Activated naive CD4-positive, alpha-beta T cell treated with anti-CD3 and anti-CD28 coated beads, Interleukin-2, amount 10 ng/mL, durations not matched to agents 7 days and 5 days (primary cell): ENCODE measurements at regions not wholly inside any gene's neighbourhood (a gene's known extent, or its start where the extent isn't known, plus 50 kb on each side); places are given as distances from the start of the nearest gene placed in this dataset.

Source experiments
- CTCF ChIA-PET: fragments of 350-600 bp; sonication (Branson Sonifier 250); formaldehyde crosslinking; loops from one replicate; lab custom pipeline; 2021; ENCODE audit warnings: antibody characterized with exemption; lab: Charles Lee
- DNase-seq: peaks from one replicate; pipeline ENCODE4 v3.0.0-alpha.2; 2020
- H3K27ac Mint-ChIP-seq: one replicate; pipeline ENCODE4 v1.8.0; 2021; ENCODE audit warnings: mild to moderate bottlenecking, moderate library complexity, mixed read lengths
- H3K27me3 Mint-ChIP-seq: one replicate; pipeline ENCODE4 v1.8.0; 2021; ENCODE audit warnings: mild to moderate bottlenecking, mixed read lengths
- H3K36me3 Mint-ChIP-seq: one replicate; pipeline ENCODE4 v1.8.0; 2021; ENCODE audit warnings: mixed read lengths
- H3K4me1 Mint-ChIP-seq: one replicate; pipeline ENCODE4 v1.8.0; 2021; ENCODE audit warnings: mixed read lengths
- H3K4me3 Mint-ChIP-seq: one replicate; pipeline ENCODE4 v1.8.0; 2021; ENCODE audit warnings: mild to moderate bottlenecking, moderate library complexity, mixed read lengths
- H3K9me3 Mint-ChIP-seq: one replicate; pipeline ENCODE4 v1.8.0; 2021; ENCODE audit warnings: mixed read lengths

GRCh38 chr5:115402822-115403577, 106.5 kb upstream of the CCDC112 start:
- Mint-ChIP-seq H3K27me3 (peaks cover 9% of the 10 kb centered on the region), H3K4me3 (no peak overlapping the region), H3K9me3 (no peaks in the 10 kb centered on the region), H3K4me1 (no peaks in the 10 kb centered on the region), H3K36me3 (no peaks in the 10 kb centered on the region), H3K27ac (no peak overlapping the region)
- no peak for DNase-seq
- CTCF ChIA-PET, result no interaction called here

GRCh38 chr5:115402092-115402491, 105.6 kb upstream of the CCDC112 start:
- H3K4me1 Mint-ChIP-seq, result no peaks in the 10 kb centered on the region
- no peaks in the 10 kb centered on the region for H3K36me3 Mint-ChIP-seq
- no peaks in the 10 kb centered on the region for H3K9me3 Mint-ChIP-seq
- no peak overlapping the region for H3K4me3 Mint-ChIP-seq
- no peak for DNase-seq
- CTCF ChIA-PET, result no interaction called here
- peaks cover 4% of the 10 kb centered on the region for H3K27me3 Mint-ChIP-seq
- H3K27ac Mint-ChIP-seq, result no peak overlapping the region

GRCh38 chr5:115398719-115399118, 102.3 kb upstream of the CCDC112 start:
- H3K4me3 Mint-ChIP-seq, result no peak overlapping the region
- H3K4me1 Mint-ChIP-seq, result no peaks in the 10 kb centered on the region
- H3K27me3 Mint-ChIP-seq, result peaks cover under 1% of the 10 kb centered on the region
- H3K27ac Mint-ChIP-seq, result no peak overlapping the region
- no peak for DNase-seq
- CTCF ChIA-PET, result no interaction called here
- no peaks in the 10 kb centered on the region for H3K36me3 Mint-ChIP-seq
- no peaks in the 10 kb centered on the region for H3K9me3 Mint-ChIP-seq

- no peak for DNase-seq
- CTCF ChIA-PET, result no interaction called here
- Mint-ChIP-seq H3K9me3 (no peaks in the 10 kb centered on the region), H3K36me3 (no peaks in the 10 kb centered on the region), H3K4me1 (no peaks in the 10 kb centered on the region), H3K27me3 (peaks cover 5% of the 10 kb centered on the region), H3K27ac (no peak overlapping the region), H3K4me3 (no peak overlapping the region)
Measured at GRCh38 chr5:115396688-115397087, 100.2 kb upstream of the CCDC112 start.

GRCh38 chr5:115396081-115396480, 99.6 kb upstream of the CCDC112 start:
- no peaks in the 10 kb centered on the region for H3K9me3 Mint-ChIP-seq
- no peak for DNase-seq
- CTCF ChIA-PET, result no interaction called here
- H3K4me1 Mint-ChIP-seq, result no peaks in the 10 kb centered on the region
- H3K36me3 Mint-ChIP-seq, result no peaks in the 10 kb centered on the region
- H3K27ac Mint-ChIP-seq, result no peak overlapping the region
- no peak overlapping the region for H3K4me3 Mint-ChIP-seq
- H3K27me3 Mint-ChIP-seq, result peaks cover 5% of the 10 kb centered on the region

- no peak overlapping the region for H3K27ac Mint-ChIP-seq
- no peak for DNase-seq
Measured at GRCh38 chr5:115394531-115394930, 98.1 kb upstream of the CCDC112 start.

GRCh38 chr5:115393239-115393638, 96.8 kb upstream of the CCDC112 start:
- Mint-ChIP-seq H3K4me1 (no peaks in the 10 kb centered on the region), H3K4me3 (no peak overlapping the region), H3K27ac (no peak overlapping the region), H3K9me3 (no peaks in the 10 kb centered on the region), H3K36me3 (no peaks in the 10 kb centered on the region), H3K27me3 (peaks cover 11% of the 10 kb centered on the region)
- DNase-seq, result no peak
- CTCF ChIA-PET, result no interaction called here

More at GRCh38 chr5:115394531-115394930, 98.1 kb upstream of the CCDC112 start:
- Mint-ChIP-seq H3K4me3 (no peak overlapping the region), H3K4me1 (no peaks in the 10 kb centered on the region), H3K27me3 (peaks cover 7% of the 10 kb centered on the region), H3K36me3 (no peaks in the 10 kb centered on the region), H3K9me3 (no peaks in the 10 kb centered on the region)
- CTCF ChIA-PET, result no interaction called here

GRCh38 chr5:115392611-115393010, 96.2 kb upstream of the CCDC112 start:
- H3K4me3 Mint-ChIP-seq, result no peak overlapping the region
- no peaks in the 10 kb centered on the region for H3K36me3 Mint-ChIP-seq
- no peak for DNase-seq
- CTCF ChIA-PET, result no interaction called here
- peaks cover 11% of the 10 kb centered on the region for H3K27me3 Mint-ChIP-seq
- no peaks in the 10 kb centered on the region for H3K9me3 Mint-ChIP-seq
- no peaks in the 10 kb centered on the region for H3K4me1 Mint-ChIP-seq
- no peak overlapping the region for H3K27ac Mint-ChIP-seq

GRCh38 chr5:115391780-115392179, 95.3 kb upstream of the CCDC112 start:
- H3K27ac Mint-ChIP-seq, result no peak overlapping the region
- no peaks in the 10 kb centered on the region for H3K4me1 Mint-ChIP-seq
- H3K36me3 Mint-ChIP-seq, result no peaks in the 10 kb centered on the region
- H3K27me3 Mint-ChIP-seq, result peaks cover 11% of the 10 kb centered on the region
- H3K4me3 Mint-ChIP-seq, result no peak overlapping the region
- CTCF ChIA-PET, result interaction anchor here (0.6 to 1.4 kb wide), 2 partner anchors 10 to 94 kb away, joined by 3 read pairs; no protein-coding TSS in a partner anchor
- DNase-seq, result no peak
- no peaks in the 10 kb centered on the region for H3K9me3 Mint-ChIP-seq

GRCh38 chr5:115389799-115390382, 93.4 kb upstream of the CCDC112 start:
- no peak overlapping the region for H3K27ac Mint-ChIP-seq
- H3K4me3 Mint-ChIP-seq, result no peak overlapping the region
- H3K36me3 Mint-ChIP-seq, result no peaks in the 10 kb centered on the region
- H3K4me1 Mint-ChIP-seq, result no peaks in the 10 kb centered on the region
- peaks cover 11% of the 10 kb centered on the region for H3K27me3 Mint-ChIP-seq
- H3K9me3 Mint-ChIP-seq, result no peaks in the 10 kb centered on the region
- CTCF ChIA-PET, result interaction anchor here (0.6 to 0.8 kb wide), 2 partner anchors 26 to 81 kb away, joined by 3 read pairs; no protein-coding TSS in a partner anchor
- DNase-seq, result no peak

- Mint-ChIP-seq H3K4me1 (no peaks in the 10 kb centered on the region), H3K36me3 (no peaks in the 10 kb centered on the region), H3K27ac (no peak overlapping the region), H3K4me3 (no peak overlapping the region), H3K27me3 (peaks cover 11% of the 10 kb centered on the region), H3K9me3 (no peaks in the 10 kb centered on the region)
- CTCF ChIA-PET, result interaction anchor here (0.6 to 0.8 kb wide), 2 partner anchors 26 to 80 kb away, joined by 3 read pairs; no protein-coding TSS in a partner anchor
- no peak for DNase-seq
Measured at GRCh38 chr5:115389034-115389798, 92.8 kb upstream of the CCDC112 start.

- Mint-ChIP-seq H3K27ac (no peak overlapping the region), H3K4me1 (no peaks in the 10 kb centered on the region), H3K36me3 (no peaks in the 10 kb centered on the region), H3K4me3 (no peak overlapping the region), H3K9me3 (no peaks in the 10 kb centered on the region), H3K27me3 (peaks cover 7% of the 10 kb centered on the region)
- DNase-seq, result no peak
- CTCF ChIA-PET, result no interaction called here
Measured at GRCh38 chr5:115388240-115388639, 91.8 kb upstream of the CCDC112 start.

GRCh38 chr5:115387816-115388215, 91.4 kb upstream of the CCDC112 start:
- no peaks in the 10 kb centered on the region for H3K36me3 Mint-ChIP-seq
- DNase-seq, result no peak
- no peaks in the 10 kb centered on the region for H3K4me1 Mint-ChIP-seq
- no peaks in the 10 kb centered on the region for H3K9me3 Mint-ChIP-seq
- H3K4me3 Mint-ChIP-seq, result no peak overlapping the region
- peaks cover 7% of the 10 kb centered on the region for H3K27me3 Mint-ChIP-seq
- no peak overlapping the region for H3K27ac Mint-ChIP-seq
- CTCF ChIA-PET, result no interaction called here

- H3K9me3 Mint-ChIP-seq, result no peaks in the 10 kb centered on the region
Measured at GRCh38 chr5:115386657-115387056, 90.2 kb upstream of the CCDC112 start.

More at GRCh38 chr5:115386657-115387056, 90.2 kb upstream of the CCDC112 start:
- DNase-seq, result no peak
- H3K4me3 Mint-ChIP-seq, result no peak overlapping the region
- CTCF ChIA-PET, result no interaction called here
- no peaks in the 10 kb centered on the region for H3K36me3 Mint-ChIP-seq
- peaks cover 7% of the 10 kb centered on the region for H3K27me3 Mint-ChIP-seq
- H3K27ac Mint-ChIP-seq, result no peak overlapping the region
- H3K4me1 Mint-ChIP-seq, result no peaks in the 10 kb centered on the region
